Uterus (tissue), 2 donors: ENCODE measurements at regions not wholly inside any gene's neighbourhood (a gene's known extent, or its start where the extent isn't known, plus 50 kb on each side); places are given as distances from the start of the nearest gene placed in this dataset.

Experiments
- POLR2A ChIP-seq, 2 donors: fragments of 450-650 bp; IDR thresholded peaks; one replicate each; pipeline ENCODE4 v1.6.1; 2016; ENCODE audit warnings: antibody characterized with exemption in 2 of 2, mild to moderate bottlenecking in 1 of 2, moderate library complexity in 1 of 2
- TF ChIP-seq, protein P1 (sequence below), 4 experiments: fragments of 200-600 bp in 2 of 4; fragments of 450-650 bp in 2 of 4; sonication (generic) in 2 of 4; IDR thresholded peaks; one replicate each; pipeline ENCODE4 v1.5.1; 2016 to 2019; ENCODE audit warnings: antibody characterized with exemption in 4 of 4, mild to moderate bottlenecking in 2 of 4, moderate library complexity in 1 of 4

- TF ChIP-seq, protein P1, sequence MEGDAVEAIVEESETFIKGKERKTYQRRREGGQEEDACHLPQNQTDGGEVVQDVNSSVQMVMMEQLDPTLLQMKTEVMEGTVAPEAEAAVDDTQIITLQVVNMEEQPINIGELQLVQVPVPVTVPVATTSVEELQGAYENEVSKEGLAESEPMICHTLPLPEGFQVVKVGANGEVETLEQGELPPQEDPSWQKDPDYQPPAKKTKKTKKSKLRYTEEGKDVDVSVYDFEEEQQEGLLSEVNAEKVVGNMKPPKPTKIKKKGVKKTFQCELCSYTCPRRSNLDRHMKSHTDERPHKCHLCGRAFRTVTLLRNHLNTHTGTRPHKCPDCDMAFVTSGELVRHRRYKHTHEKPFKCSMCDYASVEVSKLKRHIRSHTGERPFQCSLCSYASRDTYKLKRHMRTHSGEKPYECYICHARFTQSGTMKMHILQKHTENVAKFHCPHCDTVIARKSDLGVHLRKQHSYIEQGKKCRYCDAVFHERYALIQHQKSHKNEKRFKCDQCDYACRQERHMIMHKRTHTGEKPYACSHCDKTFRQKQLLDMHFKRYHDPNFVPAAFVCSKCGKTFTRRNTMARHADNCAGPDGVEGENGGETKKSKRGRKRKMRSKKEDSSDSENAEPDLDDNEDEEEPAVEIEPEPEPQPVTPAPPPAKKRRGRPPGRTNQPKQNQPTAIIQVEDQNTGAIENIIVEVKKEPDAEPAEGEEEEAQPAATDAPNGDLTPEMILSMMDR (IDR thresholded peaks at IDR 0.05) = no peak
- no peak for TF ChIP-seq POLR2A (IDR thresholded peaks at IDR 0.05)
Observed at GRCh38 chr4:108395786-108396185, 224.6 kb upstream of the RPL34 start.
